DND-41 (cell line): ENCODE measurements at regions not wholly inside any gene's neighbourhood (a gene's known extent, or its start where the extent isn't known, plus 50 kb on each side); places are given as distances from the start of the nearest gene placed in this dataset.

ENCODE experiments used
- ATAC-seq: fragments of 200-7000 bp; cut with Tn5 transposase; 3 replicates; pipeline ENCODE4 v1.9.1; 2021; ENCODE audit warnings: low read depth; ENCODE audit not compliant: insufficient read depth
- DNase-seq: peaks from one replicate; pipeline ENCODE4 v3.0.0-alpha.2; 2020
- H2AFZ ChIP-seq: 2 replicates; pipeline ENCODE4 v1.6.0; 2012; ENCODE audit warnings: low read depth, low read length
- H3K27ac ChIP-seq: 2 replicates; pipeline ENCODE4 v1.5.1; 2012; ENCODE audit warnings: low read length, inconsistent platforms
- H3K27me3 ChIP-seq: fragments of 200-600 bp; sonication (generic); 2 replicates; pipeline ENCODE4 v1.6.0; 2012; ENCODE audit warnings: low read length, mild to moderate bottlenecking, inconsistent platforms; ENCODE audit not compliant: insufficient read depth, poor library complexity
- H3K36me3 ChIP-seq: 2 replicates; pipeline ENCODE4 v1.5.1; 2012; ENCODE audit warnings: low read length, inconsistent platforms; ENCODE audit not compliant: insufficient read depth
- H3K4me1 ChIP-seq: 2 replicates; pipeline ENCODE4 v1.5.1; 2012; ENCODE audit warnings: mild to moderate bottlenecking, low read length; ENCODE audit not compliant: insufficient read depth
- H3K4me2 ChIP-seq: 2 replicates; pipeline ENCODE4 v1.6.0; 2012; ENCODE audit warnings: mild to moderate bottlenecking, moderate library complexity, low read length, inconsistent platforms; ENCODE audit not compliant: insufficient read depth
- H3K4me3 ChIP-seq, 2 experiments: fragments of 200-600 bp in 1 of 2; shearing (Covaris generic) in 1 of 2; 2 replicates each; pipeline ENCODE4 v1.5.1; 2012 to 2016; ENCODE audit warnings: inconsistent platforms in 2 of 2, low read length in 2 of 2, mild to moderate bottlenecking in 2 of 2, low read depth in 1 of 2, moderate library complexity in 1 of 2
- H3K79me2 ChIP-seq: 2 replicates; pipeline ENCODE4 v1.6.0; 2012; ENCODE audit warnings: low read length, inconsistent platforms; ENCODE audit not compliant: insufficient read depth
- H3K9ac ChIP-seq: 2 replicates; pipeline ENCODE4 v1.6.0; 2012; ENCODE audit warnings: low read depth, mild to moderate bottlenecking, inconsistent platforms, low read length, moderate library complexity
- H3K9me3 ChIP-seq: 2 replicates; pipeline ENCODE4 v1.5.1; 2012; ENCODE audit warnings: low read length, moderate library complexity, mild to moderate bottlenecking, inconsistent platforms; ENCODE audit not compliant: insufficient read depth, severe bottlenecking
- H4K20me1 ChIP-seq: 2 replicates; pipeline ENCODE4 v1.6.0; 2012; ENCODE audit warnings: low read length; ENCODE audit not compliant: insufficient read depth
- CTCF ChIP-seq: IDR thresholded peaks from 2 replicates; pipeline ENCODE4 v1.5.1; 2012; ENCODE audit warnings: borderline replicate concordance, low read length, moderate library complexity, mild to moderate bottlenecking; ENCODE audit not compliant: poor library complexity, severe bottlenecking; ENCODE audit errors: extremely low read depth
- EZH2 ChIP-seq: IDR thresholded peaks from 3 replicates; pipeline ENCODE4 v1.6.1; 2012; ENCODE audit warnings: borderline replicate concordance, low read depth, mild to moderate bottlenecking, moderate library complexity, low read length, inconsistent platforms; ENCODE audit not compliant: severe bottlenecking

GRCh38 chr5:113909782-113910181 lies 396.3 kb downstream of the YTHDC2 start:
- Histone ChIP-seq H3K4me2 (no peak overlapping the region), H2AFZ (no peak overlapping the region), H3K36me3 (no peaks in the 10 kb centered on the region), H3K4me1 (no peaks in the 10 kb centered on the region), H3K4me3 (no peak overlapping the region), H4K20me1 (no peaks in the 10 kb centered on the region), H3K79me2 (no peaks in the 10 kb centered on the region), H3K27ac (no peak overlapping the region), H3K27me3 (no peaks in the 10 kb centered on the region), H3K9ac (no peak overlapping the region), H3K9me3 (no peaks in the 10 kb centered on the region)
- no peak for TF ChIP-seq CTCF
- no peak for TF ChIP-seq EZH2
- DNase-seq (no peak), ATAC-seq (no peak)

- Histone ChIP-seq H3K36me3 (no peaks in the 10 kb centered on the region), H2AFZ (no peak overlapping the region), H3K27me3 (no peaks in the 10 kb centered on the region), H4K20me1 (no peaks in the 10 kb centered on the region), H3K79me2 (no peaks in the 10 kb centered on the region), H3K4me2 (no peak overlapping the region), H3K9ac (no peak overlapping the region), H3K4me1 (no peaks in the 10 kb centered on the region), H3K4me3 (no peak overlapping the region), H3K27ac (no peak overlapping the region), H3K9me3 (no peaks in the 10 kb centered on the region)
- ATAC-seq (no peak), DNase-seq (no peak)
- TF ChIP-seq EZH2, result no peak
- no peak for TF ChIP-seq CTCF
Observed at GRCh38 chr5:113917997-113918396, 404.5 kb downstream of the YTHDC2 start.

- DNase-seq (no peak), ATAC-seq (no peak)
- Histone ChIP-seq H3K9ac (no peak overlapping the region), H3K36me3 (no peaks in the 10 kb centered on the region), H3K27me3 (no peaks in the 10 kb centered on the region), H2AFZ (no peak overlapping the region), H3K79me2 (no peaks in the 10 kb centered on the region), H3K9me3 (no peaks in the 10 kb centered on the region), H3K4me2 (no peak overlapping the region), H3K4me1 (no peaks in the 10 kb centered on the region), H4K20me1 (no peaks in the 10 kb centered on the region), H3K27ac (no peak overlapping the region), H3K4me3 (no peak overlapping the region)
- no peak for TF ChIP-seq EZH2
- no peak for TF ChIP-seq CTCF
Observed at GRCh38 chr5:113922343-113922742, 408.8 kb downstream of the YTHDC2 start.

GRCh38 chr5:113935453-113935852 lies 422.0 kb downstream of the YTHDC2 start:
- Histone ChIP-seq H3K4me1 (no peaks in the 10 kb centered on the region), H3K9ac (no peak overlapping the region), H3K9me3 (no peaks in the 10 kb centered on the region), H2AFZ (no peak overlapping the region), H3K79me2 (no peaks in the 10 kb centered on the region), H3K27ac (no peak overlapping the region), H3K36me3 (no peaks in the 10 kb centered on the region), H3K27me3 (no peaks in the 10 kb centered on the region), H3K4me2 (no peak overlapping the region), H4K20me1 (no peaks in the 10 kb centered on the region), H3K4me3 (no peak overlapping the region)
- DNase-seq (no peak), ATAC-seq (no peak)
- no peak for TF ChIP-seq CTCF
- no peak for TF ChIP-seq EZH2
